CD14-positive monocyte (primary cell): ENCODE measurements at regions not wholly inside any gene's neighbourhood (a gene's known extent, or its start where the extent isn't known, plus 50 kb on each side); places are given as distances from the start of the nearest gene placed in this dataset.
"Not testable (repeated sequence)": the region's sequence is repeated elsewhere in the genome, so short reads cannot be mapped to it uniquely, and the experiment has no call there.

ENCODE experiments used
- DNase-seq, 3 donors: peaks; one replicate each; pipeline ENCODE4 v3.0.0-alpha.2; 2011 to 2022
- H2AFZ ChIP-seq: 2 replicates; pipeline ENCODE4 v1.6.0; 2012; ENCODE audit warnings: mild to moderate bottlenecking, low read depth, low read length, inconsistent platforms; ENCODE audit not compliant: insufficient read depth, poor library complexity, severe bottlenecking
- H3K27ac ChIP-seq, 2 donors: 1 replicate in 1 of 2; 2 replicates in 1 of 2; pipeline ENCODE4 v1.5.1; 2012 to 2013; ENCODE audit warnings: low read length in 2 of 2, control low read depth in 1 of 2, inconsistent platforms in 1 of 2, low read depth in 1 of 2, mild to moderate bottlenecking in 1 of 2
- H3K27me3 ChIP-seq, 2 donors: one replicate each; pipeline versions ENCODE4 v1.6.0 to v1.6.1; 2011 to 2013; ENCODE audit warnings: low read length in 2 of 2; ENCODE audit not compliant: control insufficient read depth in 2 of 2, insufficient read depth in 2 of 2
- H3K36me3 ChIP-seq, 2 donors: replicated peaks in 1 of 2; 1 replicate in 1 of 2; 2 replicates in 1 of 2; pipeline versions ENCODE4 v1.5.1 to v1.6.1; 2012 to 2013; ENCODE audit warnings: low read length in 2 of 2, control low read depth in 1 of 2, inconsistent platforms in 1 of 2, mild to moderate bottlenecking in 1 of 2; ENCODE audit not compliant: insufficient read depth in 2 of 2, control insufficient read depth in 1 of 2
- H3K4me1 ChIP-seq, 2 donors: 1 replicate in 1 of 2; 2 replicates in 1 of 2; pipeline versions ENCODE4 v1.5.1 to v1.6.1; 2012 to 2013; ENCODE audit warnings: low read length in 2 of 2, control low read depth in 1 of 2, inconsistent platforms in 1 of 2, mild to moderate bottlenecking in 1 of 2, moderate library complexity in 1 of 2; ENCODE audit not compliant: insufficient read depth in 2 of 2, control insufficient read depth in 1 of 2
- H3K4me2 ChIP-seq: replicated peaks from 2 replicates; pipeline ENCODE3; 2012; ENCODE audit warnings: low read length, moderate library complexity, mild to moderate bottlenecking; ENCODE audit not compliant: poor library complexity, severe bottlenecking; ENCODE audit errors: extremely low read depth
- H3K4me3 ChIP-seq, 3 experiments: fragments of 200-600 bp in 1 of 3; sonication (generic) in 1 of 3; replicated peaks in 1 of 3; 1 replicate in 2 of 3; 2 replicates in 1 of 3; pipeline ENCODE4 v1.5.1; 2011 to 2013; ENCODE audit warnings: low read length in 3 of 3, mild to moderate bottlenecking in 3 of 3, control low read depth in 2 of 3, low read depth in 2 of 3, inconsistent platforms in 1 of 3, moderate library complexity in 1 of 3
- H3K79me2 ChIP-seq: 2 replicates; pipeline ENCODE4 v1.6.0; 2012; ENCODE audit warnings: mild to moderate bottlenecking, control low read depth, inconsistent platforms, low read length, moderate library complexity; ENCODE audit not compliant: insufficient read depth
- H3K9ac ChIP-seq: 2 replicates; pipeline ENCODE4 v1.6.0; 2017; ENCODE audit warnings: low read length, mild to moderate bottlenecking; ENCODE audit not compliant: insufficient read depth, poor library complexity, severe bottlenecking
- H3K9me3 ChIP-seq, 2 donors: replicated peaks in 1 of 2; 1 replicate in 1 of 2; 2 replicates in 1 of 2; pipeline versions ENCODE4 v1.5.1 to v1.6.1; 2012 to 2013; ENCODE audit warnings: low read length in 2 of 2, control low read depth in 1 of 2; ENCODE audit not compliant: control insufficient read depth in 1 of 2, insufficient read depth in 1 of 2
- H4K20me1 ChIP-seq: 2 replicates; pipeline ENCODE4 v1.6.0; 2012; ENCODE audit warnings: mild to moderate bottlenecking, low read length, control low read depth, moderate library complexity; ENCODE audit not compliant: insufficient read depth
- H3K27ac Mint-ChIP-seq, 7 donors: one replicate each; pipeline ENCODE4 v1.8.0; 2020; ENCODE audit warnings: mild to moderate bottlenecking in 7 of 7, mixed read lengths in 7 of 7, moderate library complexity in 6 of 7, inconsistent platforms in 2 of 7
- H3K27me3 Mint-ChIP-seq, 3 donors: one replicate each; pipeline ENCODE4 v1.8.0; 2021 to 2022; ENCODE audit warnings: low read depth in 3 of 3, mild to moderate bottlenecking in 3 of 3, mixed read lengths in 3 of 3, moderate library complexity in 3 of 3, inconsistent platforms in 1 of 3
- H3K36me3 Mint-ChIP-seq, 2 donors: one replicate each; pipeline ENCODE4 v1.8.0; 2020; ENCODE audit warnings: mixed read lengths in 2 of 2, inconsistent platforms in 1 of 2, mild to moderate bottlenecking in 1 of 2
- H3K4me1 Mint-ChIP-seq: one replicate; pipeline ENCODE4 v1.8.0; 2020; ENCODE audit warnings: mild to moderate bottlenecking, mixed read lengths
- H3K4me3 Mint-ChIP-seq, 2 donors: one replicate each; pipeline ENCODE4 v1.8.0; 2020; ENCODE audit warnings: mild to moderate bottlenecking in 2 of 2, mixed read lengths in 2 of 2, moderate library complexity in 1 of 2
- H3K9me3 Mint-ChIP-seq, 7 donors: one replicate each; pipeline ENCODE4 v1.8.0; 2020 to 2022; ENCODE audit warnings: mixed read lengths in 7 of 7, mild to moderate bottlenecking in 6 of 7, moderate library complexity in 6 of 7, inconsistent platforms in 2 of 7
- WGBS: methylation state at CpG from one replicate; pipeline ENCODE4 v1.1.5; 2013; ENCODE audit warnings: missing lambda C conversion rate; ENCODE audit not compliant: insufficient coverage; 5-methylcytosine and 5-hydroxymethylcytosine counted together
- intact Hi-C, 2 donors: fragments of 100-400 bp; cut with micrococcal nuclease; formaldehyde crosslinking; loops; one replicate each; pipeline versions ENCODE4 v1.15.0 to v1.15.1; 2023

GRCh38 chr1:143785883-143786282 lies 185.9 kb downstream of the FAM72C start:
- H3K9me3 Mint-ChIP-seq, H3K27me3 Mint-ChIP-seq, H3K4me1 ChIP-seq, H3K36me3 ChIP-seq, H3K36me3 Mint-ChIP-seq, H2AFZ ChIP-seq, H3K9ac ChIP-seq, H3K4me3 ChIP-seq, H3K4me1 Mint-ChIP-seq, H3K4me3 Mint-ChIP-seq, intact Hi-C loops, H3K79me2 ChIP-seq, H4K20me1 ChIP-seq, H3K27ac Mint-ChIP-seq, DNase-seq, H3K27ac ChIP-seq, H3K9me3 ChIP-seq, H3K27me3 ChIP-seq, H3K4me2 ChIP-seq: not testable (repeated sequence)
- no CpG with 5 or more reads among the region's 7 CpGs for WGBS

- intact Hi-C loops, H3K36me3 ChIP-seq, H3K27ac Mint-ChIP-seq, H3K79me2 ChIP-seq, H3K27me3 Mint-ChIP-seq, H3K27me3 ChIP-seq, H3K4me3 Mint-ChIP-seq, H3K4me1 Mint-ChIP-seq, H4K20me1 ChIP-seq, H3K4me3 ChIP-seq, H3K9me3 ChIP-seq, DNase-seq, H3K4me1 ChIP-seq, H3K27ac ChIP-seq, H3K9ac ChIP-seq, H3K36me3 Mint-ChIP-seq, H3K4me2 ChIP-seq, H3K9me3 Mint-ChIP-seq, H2AFZ ChIP-seq: not testable (repeated sequence)
- no CpG with 5 or more reads among the region's 11 CpGs for WGBS
Measured at GRCh38 chr1:143784239-143784882, 187.4 kb downstream of the FAM72C start.

- H3K27me3 ChIP-seq, H3K4me1 Mint-ChIP-seq, H2AFZ ChIP-seq, H3K4me3 Mint-ChIP-seq, H3K79me2 ChIP-seq, H3K27ac ChIP-seq, H3K36me3 ChIP-seq, H4K20me1 ChIP-seq, H3K9me3 ChIP-seq, intact Hi-C loops, H3K4me3 ChIP-seq, H3K9ac ChIP-seq, H3K4me1 ChIP-seq, H3K27me3 Mint-ChIP-seq, H3K9me3 Mint-ChIP-seq, H3K27ac Mint-ChIP-seq, DNase-seq, H3K4me2 ChIP-seq, H3K36me3 Mint-ChIP-seq: not testable (repeated sequence)
- WGBS: no CpG with 5 or more reads among the region's 1 CpG
Measured at GRCh38 chr1:143778178-143778577, 193.6 kb downstream of the FAM72C start.

- H2AFZ ChIP-seq, H3K4me3 ChIP-seq, intact Hi-C loops, H3K9ac ChIP-seq, H3K79me2 ChIP-seq, H3K9me3 ChIP-seq, H3K36me3 Mint-ChIP-seq, H3K27me3 ChIP-seq, DNase-seq, H3K4me2 ChIP-seq, H4K20me1 ChIP-seq, H3K27ac ChIP-seq, H3K4me1 ChIP-seq, H3K4me3 Mint-ChIP-seq, H3K27ac Mint-ChIP-seq, H3K4me1 Mint-ChIP-seq, H3K36me3 ChIP-seq, H3K9me3 Mint-ChIP-seq: not testable (repeated sequence)
- WGBS: no CpG with 5 or more reads among the region's 2 CpGs
- peaks cover 6 to 16% (median 7%) of the 10 kb centered on the region in 3 donors for H3K27me3 Mint-ChIP-seq
Measured at GRCh38 chr1:143764831-143765230, 207.0 kb downstream of the FAM72C start.
